ELF-1 (cell line): ENCODE measurements at regions not wholly inside any gene's neighbourhood (a gene's known extent, or its start where the extent isn't known, plus 50 kb on each side); places are given as distances from the start of the nearest gene placed in this dataset.
A peak's percentile ranks its signal among the peaks of the same experiment; 100 is the strongest.
"Not testable (repeated sequence)": the region's sequence is repeated elsewhere in the genome, so short reads cannot be mapped to it uniquely, and the experiment has no call there.

ENCODE experiments used
- DNase-seq: peaks from one replicate; pipeline ENCODE4 v3.0.0-alpha.2; 2016; ENCODE audit warnings: low read depth, low spot score

GRCh38 chr11:130979386-130979972 is 63.2 kb upstream of the SNX19 start:
- DNase-seq, result peak; percentile 17

DNA sequence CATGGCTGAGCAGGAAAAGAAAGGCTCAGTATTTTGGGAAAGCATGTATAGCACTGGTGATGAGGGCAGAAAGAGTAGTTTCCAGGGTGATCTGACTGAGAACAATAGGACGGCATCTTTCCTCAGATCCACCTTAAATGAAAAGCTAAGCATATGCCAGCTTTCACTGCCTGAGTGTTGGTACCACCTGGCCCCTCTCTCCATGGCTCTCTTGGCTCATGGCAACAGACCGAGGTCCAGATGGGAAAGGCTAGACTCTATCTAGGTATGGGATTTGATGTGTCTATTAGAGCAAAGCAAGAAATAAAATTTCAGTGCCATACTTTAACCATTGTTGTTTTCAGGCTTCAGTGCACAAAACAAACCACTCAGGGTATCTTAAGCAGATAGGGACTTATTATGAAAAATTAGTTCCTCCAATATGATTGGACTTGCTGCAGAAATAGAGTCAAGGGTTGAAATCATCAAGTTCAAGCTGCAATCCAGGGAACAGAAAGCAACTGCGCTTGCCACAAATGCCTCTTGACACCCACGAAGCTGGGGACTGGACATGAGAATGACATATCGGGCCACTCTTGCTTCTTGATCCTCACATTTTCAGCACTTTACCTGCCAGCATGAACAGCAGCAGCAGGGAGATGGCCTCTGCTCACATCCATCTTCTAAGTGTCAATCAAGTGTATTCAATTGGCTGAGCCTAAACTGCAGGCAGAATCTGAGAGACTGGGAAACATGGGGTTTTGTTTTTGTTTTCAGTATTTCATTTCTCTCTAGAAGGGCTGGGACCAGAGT is 64.0 kb upstream of the SNX19 start:
- DNase-seq, result no peak

DNA sequence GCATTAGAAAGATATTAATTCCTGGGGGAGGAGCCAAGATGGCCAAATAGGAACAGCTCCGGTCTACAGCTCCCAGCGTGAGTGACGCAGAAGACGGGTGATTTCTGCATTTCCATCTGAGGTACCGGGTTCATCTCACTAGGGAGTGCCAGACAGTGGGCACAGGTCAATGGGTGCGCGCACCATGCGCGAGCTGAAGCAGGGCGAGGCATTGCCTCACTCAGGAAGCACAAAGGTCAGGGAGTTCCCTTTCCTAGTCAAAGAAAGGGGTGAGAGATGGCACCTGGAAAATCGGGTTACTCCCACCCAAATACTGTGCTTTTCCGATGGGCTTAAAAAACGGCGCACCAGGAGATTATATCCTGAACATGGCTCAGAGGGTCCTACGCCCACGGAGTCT is 68.0 kb upstream of the SNX19 start:
- not testable (repeated sequence) for DNase-seq

GRCh38 chr11:130992788-130993187 is 76.5 kb upstream of the SNX19 start:
- no peak for DNase-seq

GRCh38 chr11:130994043-130994442 is 77.8 kb upstream of the SNX19 start:
- no peak for DNase-seq

- DNase-seq, result no peak
Observed at GRCh38 chr11:130995266-130995665, 79.0 kb upstream of the SNX19 start.

GRCh38 chr11:130997278-130997677 is 81.0 kb upstream of the SNX19 start:
- no peak for DNase-seq

GRCh38 chr11:130999086-130999485 is 82.8 kb upstream of the SNX19 start:
- no peak for DNase-seq

DNA sequence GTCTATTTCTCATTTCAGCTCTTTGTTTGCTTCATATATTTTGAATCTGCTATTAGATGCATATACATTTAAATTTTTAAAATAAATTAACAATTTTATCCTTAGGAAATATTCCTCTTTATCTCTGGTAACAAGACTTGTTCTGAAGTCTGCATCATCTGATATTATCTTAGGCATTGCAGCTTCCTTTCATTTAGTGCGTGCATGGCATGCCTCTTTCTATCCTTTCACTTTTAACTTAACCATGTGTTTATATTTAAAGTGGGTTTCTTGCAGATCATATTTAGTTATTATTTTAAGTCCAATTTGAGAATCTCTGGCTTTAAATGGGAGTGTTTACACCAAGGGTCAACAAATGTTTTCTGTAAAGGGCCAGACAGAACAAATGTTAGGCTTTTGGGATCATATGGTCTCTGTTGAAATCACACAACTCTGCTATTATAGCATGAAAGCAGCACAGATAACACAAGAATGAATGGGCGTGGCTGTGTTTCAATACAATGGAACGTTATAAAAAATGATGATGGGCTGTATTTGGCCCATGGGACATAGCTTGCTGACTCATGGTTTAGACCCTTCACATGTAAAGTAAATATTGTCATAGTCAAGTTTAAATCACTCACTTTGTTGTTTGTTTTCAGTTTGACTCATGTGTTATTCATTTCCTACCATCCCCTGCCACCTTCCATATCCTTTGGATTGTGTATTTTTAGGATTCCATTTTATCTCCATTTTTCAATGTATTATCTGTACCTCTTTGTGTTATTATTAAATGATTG is 83.9 kb upstream of the SNX19 start:
- DNase-seq, result no peak

GRCh38 chr11:131002145-131002544 is 85.9 kb upstream of the SNX19 start:
- DNase-seq, result no peak

DNA sequence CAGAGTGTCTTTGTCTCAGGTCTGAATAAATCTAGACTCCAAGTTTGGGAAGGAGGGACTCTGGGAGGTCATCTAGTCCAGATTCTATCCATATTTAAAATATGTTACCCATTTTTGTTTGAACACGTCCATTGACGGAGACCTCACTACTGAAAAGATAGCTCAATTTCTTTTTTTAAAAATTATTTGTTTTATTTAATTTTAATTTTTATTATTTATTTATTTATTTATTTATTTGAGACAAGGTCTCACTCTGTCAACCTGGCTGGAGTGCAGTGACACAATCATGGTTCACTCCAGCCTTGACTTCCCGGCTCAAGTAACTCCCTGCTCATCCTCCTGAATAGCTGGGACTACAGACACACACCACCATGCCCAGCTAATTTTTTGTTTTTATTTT is 89.5 kb upstream of the SNX19 start:
- DNase-seq, result no peak

- DNase-seq, result peak; percentile 28
Observed at GRCh38 chr11:131025020-131025419, 108.7 kb upstream of the SNX19 start.

DNA sequence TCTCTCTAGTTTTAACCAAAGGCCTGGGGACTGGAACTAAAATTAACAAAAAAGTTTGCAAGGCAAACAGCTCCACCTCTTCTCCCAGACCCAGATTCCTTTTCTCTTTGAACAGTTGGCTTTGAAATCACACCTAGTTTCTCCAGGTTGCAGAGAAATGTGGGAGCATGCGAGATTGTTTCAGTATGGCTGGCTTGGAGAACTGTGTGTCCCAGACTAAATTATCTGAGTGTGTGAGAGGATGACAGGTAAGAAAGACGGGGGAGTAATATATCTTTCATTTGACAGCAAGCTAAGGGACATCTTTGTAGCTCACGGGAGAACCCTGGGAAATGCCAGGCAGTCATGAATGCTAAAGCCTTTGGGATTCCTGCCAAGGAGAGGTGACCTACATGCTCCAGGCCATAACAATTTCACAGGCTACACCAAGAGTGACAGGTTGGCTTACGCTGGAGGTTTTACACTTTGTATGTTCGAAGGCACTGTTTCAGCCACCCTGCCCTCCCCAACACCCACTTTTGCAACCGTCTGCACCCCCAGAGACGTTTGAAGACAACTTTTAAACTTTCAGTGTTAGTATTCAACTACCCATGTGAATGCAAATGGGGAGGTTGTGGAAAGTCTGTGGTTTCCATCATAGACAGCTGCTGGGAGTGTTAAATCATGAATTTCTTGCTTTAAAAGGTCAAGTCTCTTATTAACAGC is 109.3 kb upstream of the SNX19 start:
- no peak for DNase-seq

DNA sequence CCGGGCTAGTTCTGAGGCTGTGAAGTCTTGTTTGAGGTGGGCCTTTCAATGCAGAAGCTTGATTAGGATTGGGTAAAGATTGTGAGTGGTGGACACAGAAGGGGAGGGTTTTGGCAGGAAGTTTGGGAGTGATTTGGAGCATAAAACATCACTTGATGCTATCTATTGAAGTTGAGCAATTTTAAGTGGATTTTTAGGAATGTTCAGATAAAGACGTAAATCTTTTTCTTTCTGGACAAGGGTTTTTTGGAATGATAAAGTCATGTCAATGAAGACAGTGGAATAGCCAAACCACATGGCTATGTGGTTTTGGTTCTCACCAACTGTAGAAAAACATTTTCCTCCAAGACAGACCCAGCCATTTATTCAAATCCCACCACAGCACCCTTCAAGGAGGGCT is 111.2 kb upstream of the SNX19 start:
- DNase-seq, result no peak

GRCh38 chr11:131033151-131033651 is 116.9 kb upstream of the SNX19 start:
- DNase-seq, result peak; percentile 81

GRCh38 chr11:131036514-131036913 is 120.2 kb upstream of the SNX19 start:
- no peak for DNase-seq

DNA sequence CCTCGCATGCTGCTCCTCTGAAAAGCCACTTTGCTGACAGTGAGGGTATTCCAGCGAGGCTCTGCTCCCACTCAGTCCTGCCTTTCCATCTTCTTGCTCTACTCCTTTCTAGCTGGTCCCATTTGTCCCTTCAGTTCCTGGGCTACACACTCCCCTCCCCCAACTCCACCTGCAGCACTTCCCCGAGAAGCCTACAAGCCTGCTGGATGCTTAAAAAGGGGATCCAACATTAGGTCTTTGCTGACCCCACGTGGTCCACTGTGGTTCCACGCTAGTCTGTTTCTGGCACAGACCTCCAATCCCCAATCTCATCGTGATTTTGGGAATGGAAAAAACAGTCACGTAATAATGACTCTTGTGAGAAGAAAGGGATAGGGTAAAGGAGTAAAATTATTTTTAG is 121.6 kb upstream of the SNX19 start:
- no peak for DNase-seq

- DNase-seq, result no peak
Observed at GRCh38 chr11:131038597-131038996, 122.3 kb upstream of the SNX19 start.

DNA sequence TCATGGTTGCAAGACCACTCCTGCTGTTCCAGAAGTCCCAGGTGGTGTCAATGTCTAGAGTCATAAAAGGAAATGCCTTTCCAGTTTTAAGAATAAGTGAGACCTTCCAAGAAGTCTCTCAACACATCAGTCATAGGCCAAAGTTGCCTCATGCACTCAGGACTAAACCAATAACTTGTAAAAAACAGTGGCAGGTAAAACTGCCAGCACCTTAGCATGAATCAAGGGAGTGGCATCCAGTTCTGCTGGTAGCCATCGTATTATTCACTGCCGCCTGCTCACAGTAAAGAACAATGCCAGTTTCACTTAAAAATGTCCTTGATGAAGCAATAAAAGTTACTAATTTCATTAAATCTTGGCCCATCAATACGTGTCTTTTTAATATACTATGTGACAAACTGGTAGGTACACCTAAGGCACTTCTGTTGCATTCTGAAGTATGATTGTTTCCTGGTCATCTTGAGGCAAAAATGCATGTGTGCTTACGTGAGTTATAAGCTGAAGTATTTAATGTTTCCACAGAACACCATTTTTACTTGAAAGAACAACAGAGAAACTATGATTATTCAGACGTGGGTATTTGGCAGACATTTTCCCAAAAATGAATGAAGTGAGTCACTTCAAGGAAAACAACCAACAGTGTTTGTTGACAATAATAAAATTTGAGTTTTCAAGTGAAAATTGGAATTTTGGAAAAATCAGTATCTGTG is 125.2 kb upstream of the SNX19 start:
- DNase-seq, result no peak

DNA sequence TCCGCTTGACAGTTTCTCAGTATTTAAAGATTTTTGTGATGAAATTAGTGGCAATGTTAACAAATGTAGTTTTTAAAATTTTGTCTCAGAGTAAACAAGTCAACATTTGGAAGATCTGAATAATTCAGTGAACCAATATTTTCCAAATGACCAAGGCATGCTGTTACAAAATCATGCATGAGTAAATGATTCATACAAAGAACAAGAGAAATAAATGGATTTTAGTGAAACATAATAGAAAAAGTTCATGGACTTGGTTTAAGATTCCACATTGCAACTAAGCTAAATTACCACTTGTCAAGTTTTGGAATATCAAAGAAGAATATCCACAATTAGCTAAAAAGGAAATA is 125.7 kb upstream of the SNX19 start:
- no peak for DNase-seq

DNA sequence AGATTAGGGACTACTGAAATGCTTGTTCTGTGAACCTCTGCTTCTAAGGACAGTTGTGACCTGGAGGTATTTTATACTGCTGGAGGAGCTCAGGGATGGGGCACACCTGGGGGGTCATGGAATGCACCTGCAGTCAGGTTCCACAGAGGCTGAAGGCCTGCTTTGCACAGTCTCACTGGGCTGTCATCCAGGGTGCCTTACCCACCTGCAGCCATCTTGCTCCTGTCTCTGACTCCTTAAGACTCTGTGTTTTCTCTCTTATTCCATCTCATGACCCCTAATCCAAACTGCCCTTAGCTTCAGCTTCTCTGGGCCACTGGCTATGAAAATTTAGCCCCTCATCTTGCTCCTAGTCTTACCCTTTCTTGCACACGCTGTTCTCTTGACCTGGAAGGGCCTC is 127.0 kb upstream of the SNX19 start:
- no peak for DNase-seq
